ENCODE measurements at regions not wholly inside any gene's neighbourhood (a gene's known extent, or its start where the extent isn't known, plus 50 kb on each side); places are given as distances from the start of the nearest gene placed in this dataset.

DNA sequence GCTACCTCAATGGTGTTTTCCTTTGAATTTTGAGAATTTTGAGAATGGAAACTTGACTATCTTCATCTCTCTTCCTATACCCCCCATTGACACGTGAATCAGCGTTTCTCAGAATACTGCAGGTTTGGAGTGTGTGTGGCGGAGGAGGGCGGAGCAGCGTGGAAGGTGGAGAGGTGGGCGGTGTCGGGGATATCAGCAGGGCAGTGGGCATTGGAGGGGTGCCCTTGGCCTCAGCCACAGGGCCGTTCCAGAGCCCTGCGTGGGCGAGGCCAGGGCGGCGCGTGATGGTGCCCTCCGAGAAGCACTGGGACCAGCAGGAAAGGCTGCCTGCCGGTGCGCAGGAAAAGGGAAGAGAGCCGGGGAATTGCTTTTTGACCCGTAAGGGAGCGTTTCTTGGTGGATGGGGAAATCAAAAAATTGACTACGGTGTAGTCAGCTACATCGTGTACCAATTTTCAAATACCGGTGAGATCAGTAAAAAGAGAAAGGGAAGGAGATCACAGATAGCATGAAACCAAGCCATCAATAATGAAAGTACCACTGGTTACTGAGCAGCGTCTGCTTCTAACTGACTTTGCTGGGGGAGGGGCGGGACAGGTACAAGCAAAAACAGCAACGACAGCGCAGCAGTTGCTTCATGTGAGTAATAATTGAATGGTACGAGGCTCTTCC is 82.7 kb upstream of the DUSP22 start:
- H2BK120ac ChIP-seq (ENCODE audit: low read depth, low read length), result no peak overlapping the region
- H4K8ac ChIP-seq (ENCODE audit: low read depth, low read length), result no peak overlapping the region
- H3K27me3 ChIP-seq (ENCODE audit: control insufficient read depth in 3 of 3, insufficient read depth in 3 of 3, low read depth in 1 of 3, low read length in 3 of 3), result peaks cover 0 to 9% (median 0%) of the 10 kb centered on the region in 3 experiments
- peaks cover 0 to 3% of the 10 kb centered on the region in 2 donors for H3K4me1 ChIP-seq (ENCODE audit: control insufficient read depth in 2 of 2, insufficient read depth in 1 of 2, low read depth in 1 of 2, low read length in 2 of 2)
- H3K23ac ChIP-seq (ENCODE audit: low read depth, low read length, poor library complexity), result no peak overlapping the region
- peaks cover 0 to 3% of the 10 kb centered on the region in 2 donors for H3K9me3 ChIP-seq (replicated peaks in 1 of 2; ENCODE audit: control insufficient read depth in 2 of 2, insufficient read depth in 1 of 2, low read depth in 1 of 2, low read length in 2 of 2)
- no peak overlapping the region for H3K4me3 ChIP-seq (ENCODE audit: low read length in 2 of 2)
- no peak for DNase-seq (ENCODE audit: low spot score)
- H3K27ac ChIP-seq (replicated peaks; ENCODE audit: low read length), result no peak overlapping the region
- no peak overlapping the region for H3K9ac ChIP-seq (ENCODE audit: low read depth, low read length, poor library complexity)
- no peak overlapping the region for H2BK15ac ChIP-seq (ENCODE audit: low read length)
- no peak overlapping the region for H3K4ac ChIP-seq (ENCODE audit: low read length)
- no peak overlapping the region for H4K91ac ChIP-seq (ENCODE audit: low read depth, low read length, poor library complexity)
- H3K36me3 ChIP-seq (replicated peaks in 1 of 2; ENCODE audit: control insufficient read depth in 2 of 2, insufficient read depth in 2 of 2, low read length in 2 of 2), result no peaks in the 10 kb centered on the region
- H2AFZ ChIP-seq (ENCODE audit: low read length), result no peak overlapping the region
- H2BK5ac ChIP-seq (ENCODE audit: low read length), result no peak overlapping the region
- H3K18ac ChIP-seq (ENCODE audit: low read length), result peak overlapping the region; percentile 34
- H3K4me2 ChIP-seq (ENCODE audit: insufficient read depth, low read length, poor library complexity, severe bottlenecking), result no peak overlapping the region
- no peak overlapping the region for H2AK5ac ChIP-seq (ENCODE audit: low read depth, low read length)
- no CpG with 5 or more reads among the region's 27 CpGs for WGBS, 2 donors (ENCODE audit: extremely low coverage in 2 of 2, insufficient read length in 2 of 2, insufficient replicate concordance in 1 of 2)
- H3K14ac ChIP-seq (ENCODE audit: low read length), result no peak overlapping the region
- no peaks in the 10 kb centered on the region for H3K79me1 ChIP-seq (ENCODE audit: low read depth, low read length)
- H2BK12ac ChIP-seq (ENCODE audit: low read length), result no peak overlapping the region

DNA sequence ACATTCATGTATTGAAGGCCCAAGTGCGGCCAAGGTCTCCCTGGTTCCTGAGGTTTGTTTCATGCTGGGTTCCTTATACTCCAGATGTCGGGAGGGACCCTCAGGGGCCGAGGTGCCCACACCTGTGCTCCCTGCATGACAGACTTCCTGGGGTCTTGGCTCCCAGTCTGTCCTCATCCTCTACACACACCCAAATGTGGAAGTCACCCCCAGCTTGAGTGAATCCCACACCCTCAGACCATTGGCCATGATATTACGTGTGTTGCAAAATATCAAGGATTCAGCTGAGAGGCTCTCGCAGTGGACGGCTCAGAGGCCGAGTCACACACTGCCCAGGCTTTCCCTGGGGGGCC is 82.2 kb upstream of the DUSP22 start:
- WGBS, 2 donors (ENCODE audit: extremely low coverage in 2 of 2, insufficient read length in 2 of 2, insufficient replicate concordance in 1 of 2), result no CpG with 5 or more reads among the region's 7 CpGs
- no peak overlapping the region for H3K4me2 ChIP-seq (ENCODE audit: insufficient read depth, low read length, poor library complexity, severe bottlenecking)
- no peak overlapping the region for H3K27ac ChIP-seq (replicated peaks; ENCODE audit: low read length)
- DNase-seq (ENCODE audit: low spot score), result no peak
- peaks cover 0 to 9% (median 0%) of the 10 kb centered on the region in 3 experiments for H3K27me3 ChIP-seq (ENCODE audit: control insufficient read depth in 3 of 3, insufficient read depth in 3 of 3, low read depth in 1 of 3, low read length in 3 of 3)
- H2BK120ac ChIP-seq (ENCODE audit: low read depth, low read length), result no peak overlapping the region
- no peak overlapping the region for H4K91ac ChIP-seq (ENCODE audit: low read depth, low read length, poor library complexity)
- H3K9me3 ChIP-seq (replicated peaks in 1 of 2; ENCODE audit: control insufficient read depth in 2 of 2, insufficient read depth in 1 of 2, low read depth in 1 of 2, low read length in 2 of 2), result peaks cover 0 to 3% of the 10 kb centered on the region in 2 donors
- no peaks in the 10 kb centered on the region for H3K79me1 ChIP-seq (ENCODE audit: low read depth, low read length)
- no peak overlapping the region for H3K4ac ChIP-seq (ENCODE audit: low read length)
- H3K14ac ChIP-seq (ENCODE audit: low read length), result no peak overlapping the region
- peaks cover 0 to 3% of the 10 kb centered on the region in 2 donors for H3K4me1 ChIP-seq (ENCODE audit: control insufficient read depth in 2 of 2, insufficient read depth in 1 of 2, low read depth in 1 of 2, low read length in 2 of 2)
- no peak overlapping the region for H2BK5ac ChIP-seq (ENCODE audit: low read length)
- no peak overlapping the region for H2AFZ ChIP-seq (ENCODE audit: low read length)
- no peak overlapping the region for H2BK12ac ChIP-seq (ENCODE audit: low read length)
- no peaks in the 10 kb centered on the region for H3K36me3 ChIP-seq (replicated peaks in 1 of 2; ENCODE audit: control insufficient read depth in 2 of 2, insufficient read depth in 2 of 2, low read length in 2 of 2)
- no peak overlapping the region for H3K4me3 ChIP-seq (ENCODE audit: low read length in 2 of 2)
- no peak overlapping the region for H3K9ac ChIP-seq (ENCODE audit: low read depth, low read length, poor library complexity)
- H3K18ac ChIP-seq (ENCODE audit: low read length), result no peak overlapping the region
- H4K8ac ChIP-seq (ENCODE audit: low read depth, low read length), result no peak overlapping the region
- H3K23ac ChIP-seq (ENCODE audit: low read depth, low read length, poor library complexity), result no peak overlapping the region
- no peak overlapping the region for H2AK5ac ChIP-seq (ENCODE audit: low read depth, low read length)
- no peak overlapping the region for H2BK15ac ChIP-seq (ENCODE audit: low read length)

DNA sequence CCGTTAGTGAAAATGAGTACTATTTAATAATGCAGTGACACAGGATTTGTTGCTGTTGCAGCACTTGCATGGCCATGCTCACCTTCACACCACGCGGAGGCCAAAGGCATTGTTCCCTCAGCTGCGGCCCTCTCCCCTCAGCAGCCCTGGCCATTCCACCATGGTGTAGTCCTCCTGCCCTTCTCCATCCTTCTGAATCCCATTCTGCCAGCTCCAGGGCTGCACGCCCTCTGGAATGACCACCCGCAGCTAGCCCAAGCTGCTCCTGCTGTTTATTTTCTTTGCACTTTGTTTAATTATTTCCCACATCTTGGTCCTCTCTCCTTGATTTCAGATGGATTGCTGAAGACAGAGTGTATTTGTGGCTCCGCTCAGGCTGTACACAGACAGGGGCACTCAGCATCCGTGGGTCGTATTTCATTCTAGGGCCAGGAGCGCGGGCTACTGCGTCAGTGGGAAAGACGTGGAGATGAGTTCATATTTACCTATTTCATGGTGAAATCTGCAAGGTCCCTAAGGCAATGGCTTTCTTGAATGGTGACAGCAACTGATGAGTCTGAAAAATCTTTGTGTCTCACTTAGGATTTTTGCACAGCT is 81.4 kb upstream of the DUSP22 start:
- Histone ChIP-seq H3K9ac (ENCODE audit: low read depth, low read length, poor library complexity) (no peak overlapping the region), H2BK15ac (ENCODE audit: low read length) (no peak overlapping the region), H2AFZ (ENCODE audit: low read length) (no peak overlapping the region), H3K36me3 (replicated peaks in 1 of 2; ENCODE audit: control insufficient read depth in 2 of 2, insufficient read depth in 2 of 2, low read length in 2 of 2) (no peaks in the 10 kb centered on the region), H3K18ac (ENCODE audit: low read length) (no peak overlapping the region), H3K9me3 (replicated peaks in 1 of 2; ENCODE audit: control insufficient read depth in 2 of 2, insufficient read depth in 1 of 2, low read depth in 1 of 2, low read length in 2 of 2) (peaks cover 0 to 3% of the 10 kb centered on the region in 2 donors), H2BK12ac (ENCODE audit: low read length) (no peak overlapping the region), H4K8ac (ENCODE audit: low read depth, low read length) (no peak overlapping the region), H2BK5ac (ENCODE audit: low read length) (no peak overlapping the region), H2AK5ac (ENCODE audit: low read depth, low read length) (no peak overlapping the region), H3K27ac (replicated peaks; ENCODE audit: low read length) (no peak overlapping the region), H3K27me3 (ENCODE audit: control insufficient read depth in 3 of 3, insufficient read depth in 3 of 3, low read depth in 1 of 3, low read length in 3 of 3) (peaks cover 0 to 9% (median 0%) of the 10 kb centered on the region in 3 experiments), H3K79me1 (ENCODE audit: low read depth, low read length) (no peaks in the 10 kb centered on the region), H3K14ac (ENCODE audit: low read length) (no peak overlapping the region), H3K4me1 (ENCODE audit: control insufficient read depth in 2 of 2, insufficient read depth in 1 of 2, low read depth in 1 of 2, low read length in 2 of 2) (peaks cover 0 to 3% of the 10 kb centered on the region in 2 donors), H3K23ac (ENCODE audit: low read depth, low read length, poor library complexity) (no peak overlapping the region), H2BK120ac (ENCODE audit: low read depth, low read length) (no peak overlapping the region), H3K4me3 (ENCODE audit: low read length in 2 of 2) (no peak overlapping the region), H3K4ac (ENCODE audit: low read length) (no peak overlapping the region), H3K4me2 (ENCODE audit: insufficient read depth, low read length, poor library complexity, severe bottlenecking) (no peak overlapping the region), H4K91ac (ENCODE audit: low read depth, low read length, poor library complexity) (no peak overlapping the region)
- DNase-seq (ENCODE audit: low spot score), result no peak
- WGBS, 2 donors (ENCODE audit: extremely low coverage in 2 of 2, insufficient read length in 2 of 2, insufficient replicate concordance in 1 of 2), result no CpG with 5 or more reads among the region's 13 CpGs

DNA sequence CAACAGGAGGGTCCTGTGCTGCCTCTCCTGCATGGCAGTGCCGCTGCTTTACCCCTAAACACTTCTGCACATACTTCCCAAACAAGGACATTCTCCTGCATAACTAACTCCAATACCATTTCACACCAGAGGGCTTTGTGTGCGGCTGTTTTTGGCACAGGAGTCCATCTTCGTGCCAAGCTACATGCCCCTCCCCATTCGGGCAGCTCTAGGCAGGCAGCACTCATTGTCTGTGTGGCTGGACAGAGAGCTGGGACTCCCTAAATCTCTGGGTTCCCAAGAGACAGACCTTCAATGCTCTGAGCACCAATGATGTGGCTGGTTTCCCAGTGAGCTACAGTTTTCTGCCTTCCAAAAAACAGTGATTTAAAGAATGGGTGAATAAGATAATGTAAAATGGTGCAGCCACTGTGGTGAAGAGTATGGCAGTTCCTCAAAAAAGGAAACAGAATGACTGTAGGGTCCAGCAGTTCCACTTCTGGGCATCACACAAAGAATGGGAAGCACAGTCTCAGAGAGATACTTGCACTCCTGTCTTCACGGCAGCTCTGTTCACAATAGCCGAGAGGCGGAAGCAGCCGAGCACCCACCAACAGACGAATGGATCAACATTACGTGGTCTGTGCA is 80.3 kb upstream of the DUSP22 start:
- Histone ChIP-seq H3K4me3 (ENCODE audit: low read length in 2 of 2) (no peak overlapping the region), H3K4ac (ENCODE audit: low read length) (no peak overlapping the region), H3K79me1 (ENCODE audit: low read depth, low read length) (no peaks in the 10 kb centered on the region), H4K91ac (ENCODE audit: low read depth, low read length, poor library complexity) (no peak overlapping the region), H2AFZ (ENCODE audit: low read length) (no peak overlapping the region), H2BK5ac (ENCODE audit: low read length) (no peak overlapping the region), H3K23ac (ENCODE audit: low read depth, low read length, poor library complexity) (no peak overlapping the region), H3K36me3 (replicated peaks in 1 of 2; ENCODE audit: control insufficient read depth in 2 of 2, insufficient read depth in 2 of 2, low read length in 2 of 2) (no peaks in the 10 kb centered on the region), H3K27ac (replicated peaks; ENCODE audit: low read length) (no peak overlapping the region), H4K8ac (ENCODE audit: low read depth, low read length) (no peak overlapping the region), H3K27me3 (ENCODE audit: control insufficient read depth in 3 of 3, insufficient read depth in 3 of 3, low read depth in 1 of 3, low read length in 3 of 3) (peaks cover 0 to 6% (median 0%) of the 10 kb centered on the region in 3 experiments), H3K9ac (ENCODE audit: low read depth, low read length, poor library complexity) (no peak overlapping the region), H3K4me2 (ENCODE audit: insufficient read depth, low read length, poor library complexity, severe bottlenecking) (no peak overlapping the region), H3K9me3 (replicated peaks in 1 of 2; ENCODE audit: control insufficient read depth in 2 of 2, insufficient read depth in 1 of 2, low read depth in 1 of 2, low read length in 2 of 2) (peaks cover 0 to 3% of the 10 kb centered on the region in 2 donors), H3K18ac (ENCODE audit: low read length) (no peak overlapping the region), H2BK12ac (ENCODE audit: low read length) (no peak overlapping the region), H2BK120ac (ENCODE audit: low read depth, low read length) (no peak overlapping the region), H3K14ac (ENCODE audit: low read length) (no peak overlapping the region), H3K4me1 (ENCODE audit: control insufficient read depth in 2 of 2, insufficient read depth in 1 of 2, low read depth in 1 of 2, low read length in 2 of 2) (peaks cover 0 to 3% of the 10 kb centered on the region in 2 donors), H2AK5ac (ENCODE audit: low read depth, low read length) (no peak overlapping the region), H2BK15ac (ENCODE audit: low read length) (no peak overlapping the region)
- no CpG with 5 or more reads among the region's 10 CpGs for WGBS, 2 donors (ENCODE audit: extremely low coverage in 2 of 2, insufficient read length in 2 of 2, insufficient replicate concordance in 1 of 2)
- no peak for DNase-seq (ENCODE audit: low spot score)
